ENCODE measurements at regions not wholly inside any gene's neighbourhood (a gene's known extent, or its start where the extent isn't known, plus 50 kb on each side); places are given as distances from the start of the nearest gene placed in this dataset.

- no peak for TF ChIP-seq PPARA (CRISPR knock-in tag; IDR thresholded peaks at IDR 0.05; ENCODE audit: borderline replicate concordance)
- TF ChIP-seq TOX (CRISPR knock-in tag; IDR thresholded peaks at IDR 0.05; ENCODE audit: borderline replicate concordance) = no peak
- no peak for TF ChIP-seq TSHZ2 (CRISPR knock-in tag; IDR thresholded peaks at IDR 0.05)
- TF ChIP-seq ZNF70 (CRISPR knock-in tag; IDR thresholded peaks at IDR 0.05) = no peak
- ATAC-seq = no peak
Observed at GRCh38 chr3:21154911-21155310, 596.1 kb downstream of the ZNF385D start.

- TF ChIP-seq TSHZ2 (CRISPR knock-in tag; IDR thresholded peaks at IDR 0.05) = no peak
- TF ChIP-seq PATZ1 (CRISPR knock-in tag; IDR thresholded peaks at IDR 0.05; ENCODE audit: borderline replicate concordance) = no peak
- TF ChIP-seq RARB (CRISPR knock-in tag; IDR thresholded peaks at IDR 0.05) = no peak
- TF ChIP-seq BACH2 (CRISPR knock-in tag; IDR thresholded peaks at IDR 0.05; ENCODE audit: borderline replicate concordance) = no peak
- TF ChIP-seq ESRRG (CRISPR knock-in tag; IDR thresholded peaks at IDR 0.05) = no peak
- no peak for TF ChIP-seq ZNF8 (CRISPR knock-in tag; IDR thresholded peaks at IDR 0.05)
- no peak for ATAC-seq
Observed at GRCh38 chr3:21152555-21152954, 598.5 kb downstream of the ZNF385D start.

- TF ChIP-seq PATZ1 (CRISPR knock-in tag; IDR thresholded peaks at IDR 0.05; ENCODE audit: borderline replicate concordance) = no peak
- no peak for TF ChIP-seq ZNF70 (CRISPR knock-in tag; IDR thresholded peaks at IDR 0.05)
- no peak for ATAC-seq
Observed at GRCh38 chr3:21142949-21143348, 608.1 kb downstream of the ZNF385D start.

- TF ChIP-seq BACH2 (CRISPR knock-in tag; IDR thresholded peaks at IDR 0.05; ENCODE audit: borderline replicate concordance) = no peak
- no peak for TF ChIP-seq ZNF8 (CRISPR knock-in tag; IDR thresholded peaks at IDR 0.05)
- TF ChIP-seq ESRRG (CRISPR knock-in tag; IDR thresholded peaks at IDR 0.05) = no peak
- TF ChIP-seq ZNF565 (CRISPR knock-in tag; conservative IDR thresholded peaks at IDR 0.05; ENCODE audit: low read depth) = no peak
- no peak for ATAC-seq
Observed at GRCh38 chr3:21142031-21142430, 609.0 kb downstream of the ZNF385D start.

GRCh38 chr3:21140785-21141184 is 610.2 kb downstream of the ZNF385D start:
- no peak for ATAC-seq
- TF ChIP-seq OSR1 (CRISPR knock-in tag; IDR thresholded peaks at IDR 0.05) (no peak), POU6F1 (CRISPR knock-in tag; IDR thresholded peaks at IDR 0.05; ENCODE audit: borderline replicate concordance, low read depth) (no peak), BACH2 (CRISPR knock-in tag; IDR thresholded peaks at IDR 0.05; ENCODE audit: borderline replicate concordance) (no peak), GLIS3 (CRISPR knock-in tag; IDR thresholded peaks at IDR 0.05) (no peak), ISL1 (CRISPR knock-in tag; IDR thresholded peaks at IDR 0.05) (no peak), PATZ1 (CRISPR knock-in tag; IDR thresholded peaks at IDR 0.05; ENCODE audit: borderline replicate concordance) (no peak), TOX (CRISPR knock-in tag; IDR thresholded peaks at IDR 0.05; ENCODE audit: borderline replicate concordance) (no peak), TSHZ2 (CRISPR knock-in tag; IDR thresholded peaks at IDR 0.05) (no peak), ZNF565 (CRISPR knock-in tag; conservative IDR thresholded peaks at IDR 0.05; ENCODE audit: low read depth) (no peak)

Data from SK-N-SH treated with all-trans-retinoic acid at 6 μM for 48 hours (cell line).